Neuronal stem cell (in vitro differentiated cells): ENCODE measurements at regions not wholly inside any gene's neighbourhood (a gene's known extent, or its start where the extent isn't known, plus 50 kb on each side); places are given as distances from the start of the nearest gene placed in this dataset.

Experiments used
- DNase-seq: peaks from one replicate; pipeline ENCODE4 v3.0.0-alpha.2; 2013; ENCODE audit warnings: low spot score
- H2AFZ ChIP-seq: one replicate; pipeline ENCODE4 v1.6.1; 2013; ENCODE audit warnings: mild to moderate bottlenecking, low read length, inconsistent platforms
- H2AK5ac ChIP-seq: 2 replicates; pipeline ENCODE4 v1.6.1; 2013; ENCODE audit warnings: low read depth, mild to moderate bottlenecking, inconsistent platforms, low read length, moderate library complexity, mixed read lengths
- H2BK120ac ChIP-seq: 2 replicates; pipeline ENCODE4 v1.6.1; 2013; ENCODE audit warnings: low read depth, mild to moderate bottlenecking, inconsistent platforms, low read length, moderate library complexity, mixed read lengths
- H2BK12ac ChIP-seq: one replicate; pipeline ENCODE4 v1.6.1; 2013; ENCODE audit warnings: low read length, inconsistent platforms
- H2BK15ac ChIP-seq: 2 replicates; pipeline ENCODE4 v1.6.1; 2013; ENCODE audit warnings: mild to moderate bottlenecking, low read length, inconsistent platforms, mixed read lengths
- H2BK5ac ChIP-seq: one replicate; pipeline ENCODE4 v1.6.1; 2013; ENCODE audit warnings: inconsistent platforms, mild to moderate bottlenecking, low read length, moderate library complexity
- H3K14ac ChIP-seq: one replicate; pipeline ENCODE4 v1.6.1; 2013; ENCODE audit warnings: low read length, inconsistent platforms
- H3K18ac ChIP-seq: 2 replicates; pipeline ENCODE4 v1.6.1; 2013; ENCODE audit warnings: low read length, inconsistent platforms
- H3K23ac ChIP-seq: 2 replicates; pipeline ENCODE4 v1.6.1; 2013; ENCODE audit warnings: low read depth, mild to moderate bottlenecking, mixed read lengths, low read length, inconsistent platforms; ENCODE audit not compliant: poor library complexity
- H3K27ac ChIP-seq: replicated peaks from 3 replicates; pipeline ENCODE4 v1.5.1; 2013; ENCODE audit warnings: low read length, inconsistent platforms
- H3K27me3 ChIP-seq, 3 experiments: 2 replicates each; pipeline ENCODE4 v1.6.1; 2013; ENCODE audit warnings: low read length in 3 of 3, mild to moderate bottlenecking in 2 of 3, inconsistent platforms in 1 of 3, low read depth in 1 of 3, mixed read lengths in 1 of 3, moderate library complexity in 1 of 3; ENCODE audit not compliant: control insufficient read depth in 3 of 3, insufficient read depth in 3 of 3
- H3K36me3 ChIP-seq, 2 donors: replicated peaks in 1 of 2; 2 replicates each; pipeline ENCODE4 v1.6.1; 2013; ENCODE audit warnings: low read length in 2 of 2; ENCODE audit not compliant: control insufficient read depth in 2 of 2, insufficient read depth in 2 of 2
- H3K4ac ChIP-seq: 2 replicates; pipeline ENCODE4 v1.6.1; 2013; ENCODE audit warnings: inconsistent platforms, mild to moderate bottlenecking, low read length, moderate library complexity
- H3K4me1 ChIP-seq, 2 donors: 1 replicate in 1 of 2; 2 replicates in 1 of 2; pipeline ENCODE4 v1.6.1; 2013; ENCODE audit warnings: low read length in 2 of 2, low read depth in 1 of 2; ENCODE audit not compliant: control insufficient read depth in 2 of 2, insufficient read depth in 1 of 2
- H3K4me2 ChIP-seq: one replicate; pipeline ENCODE4 v1.6.1; 2013; ENCODE audit warnings: mild to moderate bottlenecking, low read length, inconsistent platforms; ENCODE audit not compliant: insufficient read depth, poor library complexity, severe bottlenecking
- H3K4me3 ChIP-seq, 2 donors: 2 replicates each; pipeline ENCODE4 v1.5.1; 2013; ENCODE audit warnings: low read length in 2 of 2, mild to moderate bottlenecking in 2 of 2, inconsistent platforms in 1 of 2, moderate library complexity in 1 of 2
- H3K79me1 ChIP-seq: one replicate; pipeline ENCODE4 v1.6.1; 2013; ENCODE audit warnings: low read depth, mild to moderate bottlenecking, inconsistent platforms, low read length, moderate library complexity
- H3K9ac ChIP-seq: one replicate; pipeline ENCODE4 v1.6.1; 2013; ENCODE audit warnings: mild to moderate bottlenecking, low read depth, low read length, inconsistent platforms; ENCODE audit not compliant: poor library complexity
- H3K9me3 ChIP-seq, 2 donors: replicated peaks in 1 of 2; 2 replicates each; pipeline versions ENCODE3 to v1.6.1; 2013; ENCODE audit warnings: low read length in 2 of 2, mild to moderate bottlenecking in 2 of 2, inconsistent platforms in 1 of 2, low read depth in 1 of 2, mixed read lengths in 1 of 2, moderate library complexity in 1 of 2; ENCODE audit not compliant: control insufficient read depth in 2 of 2, insufficient read depth in 1 of 2
- H4K8ac ChIP-seq: one replicate; pipeline ENCODE4 v1.6.1; 2013; ENCODE audit warnings: low read depth, mild to moderate bottlenecking, inconsistent platforms, low read length, moderate library complexity
- H4K91ac ChIP-seq: one replicate; pipeline ENCODE4 v1.6.1; 2013; ENCODE audit warnings: low read length, low read depth, mild to moderate bottlenecking, inconsistent platforms; ENCODE audit not compliant: poor library complexity
- WGBS, 2 donors: extraction: QIAGEN DNeasy Blood & Tissue Kit; methylation state at CpG; one replicate each; pipeline ENCODE4 v1.1.7; 2013; ENCODE audit warnings: missing lambda C conversion rate in 2 of 2, mixed read lengths in 1 of 2; ENCODE audit not compliant: insufficient read length in 2 of 2, insufficient replicate concordance in 1 of 2; ENCODE audit errors: extremely low coverage in 2 of 2; 5-methylcytosine and 5-hydroxymethylcytosine counted together

- Histone ChIP-seq H4K8ac (no peak overlapping the region), H3K36me3 (no peaks in the 10 kb centered on the region), H3K4me1 (no peaks in the 10 kb centered on the region), H3K27me3 (no peaks in the 10 kb centered on the region), H4K91ac (no peak overlapping the region), H2AK5ac (no peak overlapping the region), H2BK12ac (no peak overlapping the region), H3K79me1 (no peaks in the 10 kb centered on the region), H3K9me3 (no peaks in the 10 kb centered on the region), H2BK5ac (no peak overlapping the region), H3K4ac (no peak overlapping the region), H3K27ac (no peak overlapping the region), H3K4me2 (no peak overlapping the region), H3K18ac (no peak overlapping the region), H3K9ac (no peak overlapping the region), H3K4me3 (no peak overlapping the region), H2BK15ac (no peak overlapping the region), H2AFZ (no peak overlapping the region), H3K14ac (no peak overlapping the region), H2BK120ac (no peak overlapping the region), H3K23ac (no peak overlapping the region)
- WGBS, 2 donors = no CpG with 5 or more reads among the region's 4 CpGs
- no peak for DNase-seq
Observed at GRCh38 chr6:105642708-105643107, 239.8 kb upstream of the PREP start.

GRCh38 chr6:105641504-105641903, 238.6 kb upstream of the PREP start:
- Histone ChIP-seq H3K4me3 (no peak overlapping the region), H3K4me2 (no peak overlapping the region), H2BK5ac (no peak overlapping the region), H2AK5ac (no peak overlapping the region), H2BK120ac (no peak overlapping the region), H3K18ac (no peak overlapping the region), H3K14ac (no peak overlapping the region), H3K4me1 (no peaks in the 10 kb centered on the region), H3K9ac (no peak overlapping the region), H2AFZ (no peak overlapping the region), H3K36me3 (no peaks in the 10 kb centered on the region), H4K8ac (no peak overlapping the region), H2BK12ac (no peak overlapping the region), H3K79me1 (no peaks in the 10 kb centered on the region), H3K27ac (no peak overlapping the region), H3K4ac (no peak overlapping the region), H2BK15ac (no peak overlapping the region), H3K23ac (no peak overlapping the region), H3K27me3 (no peaks in the 10 kb centered on the region), H3K9me3 (no peaks in the 10 kb centered on the region), H4K91ac (no peak overlapping the region)
- no CpG with 5 or more reads among the region's 1 CpG for WGBS, 2 donors
- no peak for DNase-seq

GRCh38 chr6:105639124-105639523, 236.2 kb upstream of the PREP start:
- Histone ChIP-seq H3K4ac (no peak overlapping the region), H3K27me3 (no peaks in the 10 kb centered on the region), H2BK15ac (no peak overlapping the region), H2BK5ac (no peak overlapping the region), H2BK12ac (no peak overlapping the region), H4K91ac (no peak overlapping the region), H3K23ac (no peak overlapping the region), H3K9ac (no peak overlapping the region), H3K14ac (no peak overlapping the region), H3K4me3 (no peak overlapping the region), H3K18ac (no peak overlapping the region), H3K27ac (no peak overlapping the region), H2AFZ (no peak overlapping the region), H2AK5ac (no peak overlapping the region), H3K4me1 (no peaks in the 10 kb centered on the region), H2BK120ac (no peak overlapping the region), H3K9me3 (no peaks in the 10 kb centered on the region), H3K79me1 (no peaks in the 10 kb centered on the region), H3K36me3 (no peaks in the 10 kb centered on the region), H3K4me2 (no peak overlapping the region), H4K8ac (no peak overlapping the region)
- no CpG with 5 or more reads among the region's 2 CpGs for WGBS, 2 donors
- DNase-seq = no peak

- no peaks in the 10 kb centered on the region for H3K36me3 ChIP-seq
- no peak overlapping the region for H2AK5ac ChIP-seq
- no peak overlapping the region for H2BK15ac ChIP-seq
- H2BK5ac ChIP-seq = no peak overlapping the region
- H3K4me2 ChIP-seq = no peak overlapping the region
- H3K14ac ChIP-seq = no peak overlapping the region
- H3K4me1 ChIP-seq = no peaks in the 10 kb centered on the region
- no peak overlapping the region for H2AFZ ChIP-seq
- no peak overlapping the region for H2BK120ac ChIP-seq
- no peaks in the 10 kb centered on the region for H3K9me3 ChIP-seq
- no peak overlapping the region for H3K9ac ChIP-seq
- H4K91ac ChIP-seq = no peak overlapping the region
- no peak overlapping the region for H3K27ac ChIP-seq
- no peak overlapping the region for H3K4me3 ChIP-seq
- no peak overlapping the region for H3K4ac ChIP-seq
- H3K27me3 ChIP-seq = no peaks in the 10 kb centered on the region
- no peak overlapping the region for H3K18ac ChIP-seq
- DNase-seq = no peak
- H3K79me1 ChIP-seq = no peaks in the 10 kb centered on the region
- H3K23ac ChIP-seq = no peak overlapping the region
- H4K8ac ChIP-seq = no peak overlapping the region
- H2BK12ac ChIP-seq = no peak overlapping the region
Observed at GRCh38 chr6:105633814-105634213, 230.9 kb upstream of the PREP start.
